NCI-H1694 (cell line): ENCODE measurements at regions not wholly inside any gene's neighbourhood (a gene's known extent, or its start where the extent isn't known, plus 50 kb on each side); places are given as distances from the start of the nearest gene placed in this dataset.
"Not testable (repeated sequence)": the region's sequence is repeated elsewhere in the genome, so short reads cannot be mapped to it uniquely, and the experiment has no call there.

Experiments used
- DNase-seq: peaks from one replicate; lab custom pipeline; 2025; lab: John Stamatoyannopoulos, UW

DNA sequence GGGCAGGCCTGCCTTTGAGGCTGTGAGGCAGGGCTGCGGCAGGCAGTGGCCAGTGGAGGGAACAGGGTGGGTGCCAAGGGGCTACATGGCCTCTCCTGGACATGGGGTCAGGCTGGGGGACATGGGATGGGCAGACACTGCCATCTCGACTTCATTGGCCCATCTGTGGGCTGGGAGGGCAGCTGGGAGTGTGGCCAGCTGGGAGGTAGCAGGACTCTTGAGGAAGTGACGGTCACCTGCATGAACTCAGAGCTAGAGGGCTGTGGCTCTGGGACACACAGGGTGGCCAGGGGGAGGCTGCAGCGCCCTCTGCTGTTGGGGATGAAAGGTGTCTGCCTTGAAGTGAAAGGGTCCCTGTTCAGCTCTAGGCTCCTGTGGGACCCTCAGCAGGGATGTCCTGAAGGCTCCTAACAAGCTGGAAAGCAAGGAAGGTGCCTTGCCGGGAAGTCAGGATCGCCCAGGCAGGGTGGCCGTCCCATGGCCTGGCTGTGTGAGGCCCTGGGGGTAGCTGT is 244.0 kb downstream of the ANKRD30B start:
- DNase-seq = not testable (repeated sequence)

DNA sequence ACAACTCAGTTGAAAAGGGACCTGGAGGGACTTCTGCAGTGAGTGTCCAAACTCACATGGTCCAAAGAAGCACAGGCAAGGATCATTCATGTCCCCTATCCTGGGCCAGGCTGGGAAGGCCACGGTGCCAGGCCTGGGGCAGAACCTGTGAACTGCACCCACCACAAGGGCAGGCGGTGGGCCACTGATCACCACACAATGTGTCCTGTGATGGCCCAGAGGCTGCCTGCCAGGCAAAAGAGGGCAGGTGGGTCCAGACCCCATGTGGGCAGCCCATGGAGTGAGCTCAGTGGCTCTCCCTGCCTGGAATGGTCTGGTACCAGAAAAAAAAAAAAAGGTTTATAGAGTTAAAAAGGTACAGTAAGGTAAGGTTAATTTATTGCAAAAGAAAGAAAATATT is 244.8 kb downstream of the ANKRD30B start:
- DNase-seq = not testable (repeated sequence)

DNA sequence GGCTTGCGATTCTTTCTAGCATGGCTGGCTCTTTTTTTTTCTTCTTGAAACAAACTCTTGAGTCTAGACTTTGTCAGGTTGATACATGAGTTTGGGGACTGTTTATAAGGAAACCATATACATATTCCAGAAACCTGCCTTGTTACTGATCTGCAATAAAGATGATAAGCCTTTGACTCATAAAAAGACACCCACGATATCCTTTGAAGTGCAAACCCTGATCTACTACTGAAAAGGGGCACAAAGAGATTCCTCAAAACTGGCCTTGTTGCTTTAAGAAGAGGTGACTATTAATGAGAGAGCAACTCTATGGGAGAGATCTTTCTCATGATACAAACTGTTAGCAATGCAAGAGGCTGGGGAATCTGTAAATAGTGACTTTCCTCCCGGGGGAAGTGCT is 247.1 kb downstream of the ANKRD30B start:
- not testable (repeated sequence) for DNase-seq

DNA sequence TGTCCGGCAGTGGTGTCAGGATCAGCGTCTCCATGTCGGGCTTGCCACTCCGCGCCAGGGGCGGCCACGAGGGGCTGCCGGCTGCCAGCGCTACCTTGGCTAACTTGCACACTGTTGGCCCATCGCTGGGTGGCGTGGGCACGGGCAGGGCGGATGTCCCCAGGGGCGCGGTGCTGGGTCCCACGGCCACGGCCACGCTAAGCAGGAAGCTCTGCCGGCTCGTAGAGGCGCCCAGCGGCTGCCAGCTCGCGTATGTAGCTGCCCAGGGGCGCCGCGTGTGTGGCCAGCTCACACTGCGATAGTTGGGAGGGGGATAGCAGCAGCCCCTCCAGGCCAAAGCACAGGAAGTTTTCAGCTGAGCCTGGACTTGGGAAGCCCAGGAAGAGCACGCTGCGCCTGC is 249.4 kb downstream of the ANKRD30B start:
- no peak for DNase-seq

DNA sequence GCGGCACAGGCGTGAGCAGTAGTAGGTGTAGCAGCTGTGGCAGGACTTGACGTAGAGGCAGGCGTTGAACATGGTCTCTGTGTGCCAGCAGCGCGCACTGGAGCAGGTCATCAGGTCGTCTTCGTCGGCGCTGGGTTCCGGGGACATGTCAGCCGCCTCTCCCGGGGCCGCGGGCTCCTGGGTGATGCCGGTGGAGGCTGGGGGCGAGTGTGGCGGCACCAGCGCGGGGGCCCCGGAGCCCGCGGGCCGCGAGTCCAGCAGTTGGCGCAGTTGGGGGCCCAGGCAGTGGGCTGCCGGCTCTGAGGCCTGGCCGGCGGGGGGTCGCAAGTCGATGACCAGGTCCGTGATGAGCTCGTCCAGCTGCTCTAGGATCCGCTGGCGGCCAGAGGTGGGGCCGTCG is 249.9 kb downstream of the ANKRD30B start:
- not testable (repeated sequence) for DNase-seq

DNA sequence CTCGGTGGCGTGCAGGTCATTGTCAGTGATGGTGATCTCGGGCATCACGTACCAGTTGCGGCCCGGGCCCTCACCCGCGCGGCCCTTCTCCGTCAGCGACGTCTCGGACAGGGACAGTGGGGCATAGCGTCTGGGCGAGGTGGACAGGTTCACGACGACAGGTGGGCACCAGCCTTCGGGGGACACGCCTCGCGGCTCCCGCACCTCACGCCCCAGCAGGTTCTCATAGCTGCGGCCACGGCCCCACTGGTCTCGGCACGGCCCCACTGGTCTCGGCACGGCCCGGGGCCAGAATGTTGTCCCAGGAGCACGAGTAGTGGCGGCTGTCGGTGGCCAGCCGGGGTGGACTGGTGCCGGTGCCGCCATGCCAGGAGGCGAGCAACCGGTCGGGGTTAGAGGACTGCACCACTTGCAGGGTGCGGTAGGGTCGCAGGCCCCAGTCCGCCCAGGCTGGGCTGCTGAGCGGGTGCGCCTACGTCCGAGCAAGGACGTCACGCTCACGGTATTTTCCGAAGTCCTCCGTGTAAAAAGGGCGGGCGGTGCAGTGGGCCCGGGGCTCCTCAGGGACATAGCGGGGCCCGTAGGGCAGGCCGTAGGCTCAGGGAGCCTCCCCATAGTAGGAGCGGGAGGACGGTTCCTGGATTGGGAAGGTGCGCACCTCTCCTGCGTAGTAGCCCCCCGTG is 250.5 kb downstream of the ANKRD30B start:
- not testable (repeated sequence) for DNase-seq

DNA sequence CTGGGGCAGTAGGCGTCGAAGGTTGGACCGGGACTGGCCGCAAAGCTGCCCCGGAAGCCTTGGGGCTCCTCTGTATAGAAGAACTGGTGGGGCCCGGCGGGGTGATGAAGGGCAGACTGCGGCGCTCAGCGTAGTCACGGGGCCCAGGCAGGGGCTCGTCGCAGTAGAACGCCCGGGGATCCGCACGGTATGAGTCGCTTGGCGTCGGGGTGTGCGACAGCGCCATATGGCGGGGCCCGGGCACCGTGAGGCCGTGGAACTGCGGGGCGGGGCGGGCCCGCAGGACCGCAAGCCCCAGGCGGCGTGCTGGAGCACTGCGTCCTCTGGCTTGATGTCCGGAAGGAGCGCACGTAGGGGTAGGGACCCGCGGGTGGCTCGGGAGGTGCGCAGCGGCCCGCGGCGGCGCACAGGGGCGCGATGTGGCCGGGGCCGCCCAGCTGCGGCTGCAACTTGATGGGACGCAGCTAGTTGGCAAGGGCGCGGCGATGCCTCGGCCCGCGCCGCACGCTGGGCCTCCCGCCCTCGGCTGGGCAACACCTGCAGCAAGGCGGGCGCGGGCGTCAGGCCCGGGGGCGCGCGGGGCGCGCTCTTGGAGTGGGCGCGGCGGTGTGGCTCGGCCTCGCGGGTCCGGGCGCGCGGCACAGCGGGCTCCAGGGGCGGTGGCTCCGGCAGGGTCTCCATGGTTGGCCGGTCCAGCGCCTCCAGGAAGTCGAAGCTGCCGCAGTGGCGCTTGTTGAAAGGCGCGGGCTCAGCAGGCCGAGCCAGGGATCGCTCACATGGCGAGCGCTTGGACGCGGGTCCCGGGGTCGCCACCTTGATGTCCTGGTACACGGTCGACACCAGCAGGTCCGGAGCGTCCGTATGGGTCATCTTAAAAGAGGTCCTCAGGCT is 251.4 kb downstream of the ANKRD30B start:
- no peak for DNase-seq

DNA sequence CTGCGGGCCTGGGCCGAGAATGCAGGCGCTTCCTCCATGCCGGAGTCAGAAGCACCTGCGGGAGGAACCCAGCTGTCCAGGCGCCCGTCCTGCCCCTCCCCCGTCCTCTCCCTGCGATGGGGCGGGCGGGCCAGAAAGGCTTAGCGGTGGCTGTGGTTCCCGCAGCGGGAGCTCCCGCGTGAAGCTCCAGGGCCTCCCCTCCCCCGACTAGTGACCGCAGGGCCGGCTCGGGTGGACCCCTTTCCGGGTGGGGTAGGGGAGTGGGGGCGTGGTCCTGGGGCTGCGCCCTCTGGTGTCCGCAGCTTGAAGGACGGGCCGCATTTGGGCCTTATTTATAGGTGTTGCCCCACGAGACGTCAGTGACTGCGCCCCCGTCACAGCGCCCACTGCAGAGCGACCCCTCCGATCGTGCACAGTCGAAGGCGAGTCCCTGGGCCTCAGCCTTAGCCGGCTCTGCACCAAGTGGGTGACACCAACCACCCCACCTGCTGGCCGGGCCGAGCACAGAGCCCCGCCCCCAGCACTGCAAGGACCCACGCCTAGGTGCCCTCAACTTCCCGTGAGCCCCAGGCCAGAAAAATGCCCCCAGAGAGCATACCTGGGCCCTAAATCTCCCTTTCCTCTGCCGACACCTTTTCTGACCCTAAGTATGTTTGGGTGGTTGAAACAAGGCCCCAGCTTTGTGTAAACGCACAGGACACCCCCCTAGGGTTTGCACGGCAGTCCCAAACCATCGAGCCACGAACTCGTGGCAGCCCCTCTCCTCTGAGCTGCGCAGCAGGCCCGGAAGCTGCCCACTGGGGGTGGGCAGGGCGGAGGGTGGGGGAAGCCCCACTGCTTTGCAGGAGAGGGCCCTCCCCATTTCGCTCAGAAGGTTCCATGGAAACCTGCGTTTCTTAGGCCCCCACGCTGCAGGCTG is 252.4 kb downstream of the ANKRD30B start:
- not testable (repeated sequence) for DNase-seq

DNA sequence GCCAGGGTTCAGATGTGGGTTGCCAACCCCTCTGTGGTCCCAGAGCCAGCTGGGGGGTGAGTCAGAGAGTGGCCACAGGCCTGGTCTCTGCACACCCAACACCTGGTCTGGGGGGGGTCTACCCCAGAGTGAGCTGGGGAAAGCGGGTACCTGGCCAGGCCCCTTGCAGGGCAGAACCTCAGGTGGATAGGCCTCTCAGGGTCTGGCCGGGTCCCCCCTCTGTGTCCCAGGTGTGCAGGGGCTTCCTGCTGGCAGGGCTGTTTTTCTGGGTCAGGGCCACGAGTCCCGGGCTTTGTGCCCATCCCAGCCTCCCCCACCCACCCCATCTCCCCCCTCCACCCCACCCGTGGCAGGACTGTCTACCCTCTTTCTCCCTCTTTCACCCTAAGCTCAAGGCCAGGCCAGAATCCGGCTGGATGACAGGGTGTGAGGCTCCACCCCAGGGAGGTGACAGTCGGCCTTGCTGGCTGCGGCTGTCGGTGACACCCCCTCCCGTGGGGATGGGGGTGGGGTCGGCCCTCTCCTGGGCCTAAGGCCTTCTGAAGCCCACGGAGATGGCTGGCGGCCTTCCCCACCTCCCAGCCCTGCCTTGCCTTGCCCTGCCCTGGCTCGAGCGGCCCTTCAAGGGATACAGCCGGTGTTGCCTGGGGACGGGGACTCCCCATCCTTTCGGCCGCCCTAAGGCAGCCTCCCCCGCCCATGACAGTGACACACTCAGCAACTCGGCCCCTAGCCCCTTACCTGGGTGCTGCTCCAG is 253.2 kb downstream of the ANKRD30B start:
- DNase-seq = not testable (repeated sequence)

DNA sequence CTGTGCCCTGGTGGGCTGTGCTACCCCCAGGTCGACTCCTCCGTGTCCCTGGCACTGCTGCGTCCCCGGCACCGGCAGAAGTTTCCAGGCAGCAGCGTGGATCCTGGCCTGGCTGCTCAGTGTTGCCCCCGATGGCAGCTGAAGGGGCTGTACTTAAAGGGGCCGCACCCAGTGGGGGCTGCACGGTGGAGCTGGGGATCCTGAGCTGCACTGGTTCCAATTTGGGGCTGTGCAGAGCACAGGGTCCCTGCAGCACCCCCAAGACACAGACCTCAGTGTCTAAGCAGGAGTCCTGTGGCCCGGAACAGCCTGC is 253.8 kb downstream of the ANKRD30B start:
- not testable (repeated sequence) for DNase-seq

DNA sequence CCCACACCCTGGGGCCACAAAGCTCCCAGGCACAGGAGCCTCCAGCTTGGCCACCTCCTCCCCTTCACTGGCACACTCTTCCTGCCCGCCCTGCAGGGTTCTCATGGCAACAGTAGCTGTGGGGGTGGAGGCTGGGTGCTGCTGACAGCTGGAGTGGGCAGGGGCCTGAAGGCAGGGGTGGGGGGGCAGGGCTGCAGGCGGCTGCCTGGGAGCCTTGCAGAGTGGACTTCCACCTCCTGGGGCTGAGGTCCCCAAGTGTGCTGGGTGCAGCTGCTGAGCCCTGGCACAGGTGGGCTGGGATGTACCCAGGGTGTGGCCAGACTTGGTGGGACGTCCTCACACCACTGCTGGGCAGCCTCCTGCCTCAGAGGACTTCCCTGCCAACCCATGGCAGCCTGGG is 254.8 kb downstream of the ANKRD30B start:
- DNase-seq = not testable (repeated sequence)

DNA sequence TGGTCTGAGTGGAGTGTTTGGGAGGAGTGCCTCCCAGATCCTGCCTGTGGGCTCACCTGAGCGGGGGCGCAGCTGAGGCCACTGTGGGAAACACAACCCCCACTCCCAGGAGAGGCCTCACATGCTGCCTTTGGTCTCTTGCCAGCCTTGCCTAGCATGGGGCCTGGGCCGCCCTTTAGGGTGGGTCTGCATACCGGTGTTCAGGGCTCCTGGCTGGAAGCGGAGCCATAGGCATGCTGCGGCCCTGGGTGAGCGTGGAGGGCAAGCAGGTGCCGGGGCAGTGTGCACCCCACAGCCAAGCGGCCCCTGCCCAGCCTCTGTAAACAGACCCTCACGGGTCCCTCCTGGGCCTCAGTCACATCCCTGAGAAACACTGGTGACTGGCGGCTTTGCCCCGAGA is 255.3 kb downstream of the ANKRD30B start:
- DNase-seq = not testable (repeated sequence)

DNA sequence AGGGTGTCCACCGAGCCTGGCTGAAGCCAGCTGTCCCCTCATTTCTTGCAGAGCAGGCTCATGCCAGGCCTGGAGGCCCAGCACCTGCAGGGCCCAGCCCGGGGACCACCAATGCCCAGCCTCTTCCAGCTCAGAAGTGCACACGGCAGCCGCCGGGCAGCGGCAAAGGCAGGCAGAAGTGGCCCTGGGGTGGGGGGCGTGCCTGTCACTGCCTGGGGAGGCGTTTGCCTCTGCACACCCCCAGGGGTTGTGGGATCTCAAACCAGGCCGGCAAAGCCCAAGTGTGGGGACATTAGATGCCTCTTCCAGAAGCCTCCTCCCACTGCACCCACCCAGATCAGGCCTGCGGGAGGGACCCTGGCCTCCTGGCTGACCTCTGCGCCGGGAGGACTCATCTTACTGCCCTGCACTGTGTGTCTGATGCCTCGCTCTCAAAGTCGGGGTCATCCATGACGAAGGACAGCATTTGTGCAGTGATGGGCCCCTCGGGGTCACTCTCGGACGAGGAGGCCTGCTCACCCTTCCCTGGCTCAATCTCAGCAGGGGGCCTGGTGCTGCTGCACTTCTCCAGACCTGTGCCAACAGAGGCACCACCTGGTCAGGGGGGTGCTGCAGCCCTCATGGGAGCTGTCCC is 255.8 kb downstream of the ANKRD30B start:
- DNase-seq = not testable (repeated sequence)

DNA sequence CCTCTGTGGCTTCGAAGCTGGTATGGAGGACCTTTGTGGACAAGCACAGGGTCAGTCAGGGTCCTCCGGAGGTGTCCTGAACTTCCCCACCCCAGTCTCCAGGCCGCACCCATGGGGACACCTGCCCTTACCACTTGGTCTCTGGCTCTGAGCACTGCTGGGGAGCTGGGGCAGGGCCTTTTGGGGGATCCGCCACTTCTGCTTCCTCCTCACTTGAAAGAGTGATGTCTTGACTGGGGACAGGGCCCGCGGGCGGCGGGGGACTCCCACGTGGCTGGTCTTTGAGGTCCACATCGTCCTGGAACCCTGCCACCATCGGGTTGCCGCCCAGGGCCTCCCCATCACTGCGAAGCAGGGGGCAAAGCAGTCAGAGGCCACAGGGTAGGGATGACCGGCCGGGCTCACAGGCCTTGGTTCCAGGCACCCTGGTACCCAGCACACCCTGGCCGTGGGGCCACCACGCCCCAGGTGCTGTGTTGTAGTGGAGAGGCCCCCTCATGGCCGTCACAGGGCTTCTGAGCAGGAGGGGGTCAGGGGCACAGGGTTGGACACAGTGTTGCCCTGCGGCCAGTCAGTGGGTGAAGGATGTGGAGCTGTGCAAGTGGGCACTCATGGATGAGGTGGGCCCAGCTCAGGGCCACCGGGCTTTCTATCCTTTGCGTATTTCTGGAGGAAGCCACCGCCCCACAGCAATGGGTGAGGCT is 256.4 kb downstream of the ANKRD30B start:
- not testable (repeated sequence) for DNase-seq

DNA sequence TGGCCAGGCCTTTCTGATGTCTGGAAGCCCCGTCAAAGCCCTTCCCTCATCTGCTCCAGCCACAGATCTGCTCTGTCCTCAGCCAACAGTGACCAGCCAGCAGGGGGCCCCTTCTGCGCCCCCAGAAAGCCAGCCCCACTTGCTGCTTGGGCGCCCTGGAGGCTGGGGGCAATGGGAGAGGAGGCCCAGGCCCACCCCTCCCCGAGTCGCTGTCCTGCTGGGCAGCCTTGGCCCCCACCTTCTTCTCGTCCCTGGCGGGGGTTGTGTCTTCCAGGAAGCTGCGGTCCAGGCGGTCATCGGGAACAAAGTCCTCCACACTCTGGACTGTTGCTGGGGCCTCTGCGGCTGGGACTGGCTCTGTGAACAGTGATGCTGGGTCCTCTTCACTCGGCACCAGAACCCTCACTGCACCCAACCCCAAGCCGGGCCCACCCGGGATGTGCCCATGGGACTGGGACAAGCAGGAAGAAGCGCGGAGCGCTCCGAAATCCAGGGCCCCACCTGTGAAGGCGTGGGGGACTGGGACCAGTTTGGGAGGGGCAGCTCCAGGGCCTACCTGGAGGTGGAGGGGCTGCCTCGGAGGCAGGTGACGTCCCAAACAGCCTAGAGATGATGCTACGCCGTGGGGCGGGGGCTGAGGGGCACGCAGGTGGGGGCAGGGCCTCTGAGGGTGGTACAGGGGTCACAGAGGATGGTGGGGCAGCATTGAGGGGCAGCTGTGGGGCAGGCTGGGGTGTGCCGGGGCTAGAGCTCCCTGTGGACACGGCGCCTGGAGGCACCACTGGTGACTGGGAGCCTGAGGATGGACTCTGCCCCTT is 257.6 kb downstream of the ANKRD30B start:
- DNase-seq = no peak

DNA sequence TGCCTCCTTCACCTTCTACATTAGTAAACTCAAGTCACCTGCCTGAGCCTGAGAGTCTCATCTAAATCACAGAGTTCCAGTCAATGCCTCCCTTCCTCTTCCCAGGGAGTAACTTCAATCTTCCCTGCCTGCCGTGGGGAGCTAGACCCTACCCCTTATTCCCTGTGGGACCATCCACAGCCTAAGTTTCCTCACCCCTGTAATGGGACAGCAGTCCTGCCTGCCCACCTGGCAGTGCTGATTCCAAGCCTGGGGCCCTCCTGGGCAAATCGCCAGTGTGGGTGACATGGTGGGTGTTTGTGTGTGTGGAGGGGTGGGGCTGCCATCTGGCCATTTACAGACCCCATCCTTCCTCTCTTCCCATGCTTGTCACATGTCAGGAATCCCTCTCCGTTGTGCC is 258.6 kb downstream of the ANKRD30B start:
- not testable (repeated sequence) for DNase-seq

DNA sequence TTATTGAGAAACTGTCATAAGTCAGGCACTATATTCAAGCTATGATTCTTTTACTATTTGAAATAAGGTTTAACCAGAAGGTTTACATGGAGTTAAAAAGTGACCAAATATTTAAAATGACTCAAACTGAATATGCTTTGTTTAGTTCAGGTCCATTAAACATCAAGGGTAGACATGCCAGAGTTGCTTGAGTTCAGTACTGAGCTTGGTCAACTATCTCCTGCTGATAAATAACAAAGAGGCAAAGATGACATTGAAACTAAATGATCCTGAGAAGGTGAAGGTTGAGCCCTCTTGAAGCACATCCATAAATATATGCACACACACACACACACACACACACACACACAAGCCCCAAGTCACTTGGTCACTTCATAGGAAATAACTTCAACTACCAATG is 278.1 kb downstream of the ANKRD30B start:
- DNase-seq = not testable (repeated sequence)

DNA sequence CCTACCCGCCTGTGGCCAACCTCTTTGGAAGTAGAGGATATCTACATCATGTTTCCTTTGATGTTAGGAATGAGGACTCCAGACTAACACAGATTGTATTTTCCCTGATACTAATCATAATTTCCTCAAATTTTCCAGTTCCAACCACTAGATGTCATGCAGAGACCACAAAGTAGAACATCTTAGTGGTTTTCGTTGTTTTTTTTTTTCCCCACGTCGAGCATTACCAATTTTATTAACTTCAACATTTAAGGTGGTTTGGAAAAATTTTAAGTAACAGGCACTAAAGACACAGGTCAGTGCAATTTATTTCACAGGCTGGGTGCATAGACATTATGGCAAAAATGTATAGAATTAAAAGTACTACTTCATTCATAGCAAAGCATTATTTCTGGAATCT is 280.1 kb downstream of the ANKRD30B start:
- DNase-seq = peak; percentile 13

DNA sequence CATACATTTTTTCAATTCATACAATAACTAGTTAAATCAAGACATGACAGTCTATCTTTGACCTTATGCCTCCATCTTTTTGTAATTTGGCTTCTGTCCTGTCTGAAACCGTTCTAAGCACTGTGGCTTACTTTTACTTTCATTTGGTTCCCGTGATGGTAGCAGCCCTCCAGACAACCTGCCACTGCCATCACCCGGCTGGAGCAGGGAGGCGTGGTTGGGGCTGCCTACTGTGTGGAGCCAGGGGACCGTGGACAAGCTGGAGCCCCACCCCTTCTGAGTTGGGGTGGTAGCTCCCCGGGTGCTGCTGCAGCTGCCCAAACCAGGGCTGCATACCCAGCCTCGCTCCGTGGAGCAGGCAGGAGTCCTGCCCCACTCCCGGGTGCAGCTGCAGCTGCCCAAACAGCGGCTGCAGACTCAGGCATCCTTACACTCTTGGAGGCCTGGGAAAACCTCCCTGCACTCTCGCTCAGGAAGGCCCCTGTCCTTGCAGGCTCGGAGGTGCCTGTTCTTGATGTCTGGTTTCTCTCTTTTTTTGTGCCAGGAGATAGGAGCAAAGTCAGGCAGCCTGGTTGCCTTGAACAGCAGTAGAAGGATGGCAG is 312.4 kb downstream of the ANKRD30B start:
- DNase-seq = not testable (repeated sequence)
